ENCODE measurements at regions not wholly inside any gene's neighbourhood (a gene's known extent, or its start where the extent isn't known, plus 50 kb on each side); places are given as distances from the start of the nearest gene placed in this dataset.

GRCh38 chr13:23965346-23965745 is 68.0 kb upstream of the C1QTNF9B start:
- FAIRE-seq: no peak
- H3K4me1 ChIP-seq: peaks cover 8% of the 10 kb centered on the region; the same call in 1 of the 3 replicates
- ChIA-PET CTCF (no interaction called here), POLR2A (no interaction called here)
- H3K4me2 ChIP-seq: no peak overlapping the region
- no peak overlapping the region for H3K4me3 ChIP-seq
- H3K27ac ChIP-seq: no peak overlapping the region
- H3K9me3 ChIP-seq: no peaks in the 10 kb centered on the region
- 68% methylated on average over 5 of the region's 5 CpGs for WGBS (ENCODE audit: missing lambda C conversion rate)
- no peak for TF ChIP-seq TP53 (CRISPR knock-in tag; IDR thresholded peaks at IDR 0.05)
- no peak for TF ChIP-seq HEYL (CRISPR knock-in tag; IDR thresholded peaks at IDR 0.05)
- TF ChIP-seq REST (IDR thresholded peaks at IDR 0.05): no peak
- no peak for DNase-seq (ENCODE audit: low read depth in 1 of 2, low spot score in 1 of 2)
- ATAC-seq: no peak

GRCh38 chr13:23966221-23966690 is 69.0 kb upstream of the C1QTNF9B start:
- CTCF ChIA-PET: no interaction called here
- no peak for TF ChIP-seq NR3C1 (IDR thresholded peaks at IDR 0.05)
- no peak for TF ChIP-seq MAX (IDR thresholded peaks at IDR 0.05)
- no peak for TF ChIP-seq RARB (CRISPR knock-in tag; IDR thresholded peaks at IDR 0.05)
- no peak for TF ChIP-seq POLR2A (IDR thresholded peaks at IDR 0.05; ENCODE audit: low read length)
- TF ChIP-seq TFCP2L1 (CRISPR knock-in tag; IDR thresholded peaks at IDR 0.05): no peak
- TF ChIP-seq KDM5A (IDR thresholded peaks at IDR 0.05): no peak
- no peak for TF ChIP-seq FOXS1 (CRISPR knock-in tag; IDR thresholded peaks at IDR 0.05)
- no peak for TF ChIP-seq EHMT2 (IDR thresholded peaks at IDR 0.05; ENCODE audit: low read depth)
- TF ChIP-seq SREBF2 (IDR thresholded peaks at IDR 0.05): no peak
- TF ChIP-seq PBX3 (IDR thresholded peaks at IDR 0.05): no peak
- TF ChIP-seq ZC3H11A (IDR thresholded peaks at IDR 0.05): no peak
- TF ChIP-seq NPAS2 (CRISPR knock-in tag; IDR thresholded peaks at IDR 0.05; ENCODE audit: borderline replicate concordance): no peak
- TF ChIP-seq EP300 (IDR thresholded peaks at IDR 0.05): no peak
- no peak for TF ChIP-seq JUN (IDR thresholded peaks at IDR 0.05)
- no peak for TF ChIP-seq CHD2 (IDR thresholded peaks at IDR 0.05; ENCODE audit: low read length, partially characterized antibody)
- TF ChIP-seq RNF2 (IDR thresholded peaks at IDR 0.05; ENCODE audit: borderline replicate concordance, low read depth): no peak
- TF ChIP-seq, protein P1, sequence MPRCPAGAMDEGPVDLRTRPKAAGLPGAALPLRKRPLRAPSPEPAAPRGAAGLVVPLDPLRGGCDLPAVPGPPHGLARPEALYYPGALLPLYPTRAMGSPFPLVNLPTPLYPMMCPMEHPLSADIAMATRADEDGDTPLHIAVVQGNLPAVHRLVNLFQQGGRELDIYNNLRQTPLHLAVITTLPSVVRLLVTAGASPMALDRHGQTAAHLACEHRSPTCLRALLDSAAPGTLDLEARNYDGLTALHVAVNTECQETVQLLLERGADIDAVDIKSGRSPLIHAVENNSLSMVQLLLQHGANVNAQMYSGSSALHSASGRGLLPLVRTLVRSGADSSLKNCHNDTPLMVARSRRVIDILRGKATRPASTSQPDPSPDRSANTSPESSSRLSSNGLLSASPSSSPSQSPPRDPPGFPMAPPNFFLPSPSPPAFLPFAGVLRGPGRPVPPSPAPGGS (IDR thresholded peaks at IDR 0.05): no peak
- no peak overlapping the region for H3K4me2 ChIP-seq
- peaks cover 8% of the 10 kb centered on the region; the same call in 1 of the 3 replicates for H3K4me1 ChIP-seq
- WGBS (ENCODE audit: missing lambda C conversion rate): 72% methylated on average over 6 of the region's 6 CpGs
- POLR2A ChIA-PET: no interaction called here
- H3K4me3 ChIP-seq: no peak overlapping the region
- DNase-seq (ENCODE audit: low read depth in 1 of 2, low spot score in 1 of 2) (no peak), FAIRE-seq (no peak), ATAC-seq (no peak)
- no peaks in the 10 kb centered on the region for H3K9me3 ChIP-seq
- no peak overlapping the region for H3K27ac ChIP-seq
